ENCODE measurements at regions not wholly inside any gene's neighbourhood (a gene's known extent, or its start where the extent isn't known, plus 50 kb on each side); places are given as distances from the start of the nearest gene placed in this dataset.

DNA sequence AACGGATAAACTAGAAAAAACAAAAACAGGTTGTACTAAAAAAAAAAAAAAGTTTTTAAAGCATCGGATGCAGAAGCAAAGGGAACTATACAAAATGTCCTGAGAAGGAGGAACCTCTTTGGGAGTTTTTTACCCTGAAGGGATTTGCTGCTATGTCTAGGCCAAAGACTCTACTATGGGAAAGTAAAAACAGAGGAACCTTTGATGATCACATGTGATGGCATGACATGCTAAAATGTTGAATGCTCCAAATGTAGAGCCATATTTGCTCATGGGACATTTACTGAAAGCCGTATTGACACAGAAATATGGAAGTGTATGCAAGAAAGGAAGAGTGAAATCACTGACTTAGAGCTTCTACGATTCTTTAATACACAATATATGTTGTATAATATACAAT is 992.0 kb upstream of the ZEB2 start:
- no peak for DNase-seq

DNA sequence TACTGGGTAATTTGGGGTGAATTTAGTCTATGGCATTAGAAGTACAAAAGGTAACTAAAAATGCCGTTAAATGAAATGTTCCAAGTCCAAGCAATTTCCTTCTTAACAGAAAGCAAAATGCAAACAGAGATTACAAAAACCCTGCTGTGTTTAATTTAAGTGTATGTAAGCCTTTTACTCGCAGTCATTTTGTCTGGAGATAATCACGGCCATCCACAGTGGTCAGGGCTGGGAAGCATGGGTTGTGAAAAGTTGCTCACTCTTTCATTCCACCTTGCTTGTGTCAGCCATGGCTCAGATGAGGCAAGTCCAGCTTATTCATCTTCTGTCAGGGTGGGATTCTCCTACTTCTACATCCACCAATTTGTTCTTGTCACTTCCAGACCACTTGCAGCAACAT is 983.6 kb upstream of the ZEB2 start:
- no peak for DNase-seq

DNA sequence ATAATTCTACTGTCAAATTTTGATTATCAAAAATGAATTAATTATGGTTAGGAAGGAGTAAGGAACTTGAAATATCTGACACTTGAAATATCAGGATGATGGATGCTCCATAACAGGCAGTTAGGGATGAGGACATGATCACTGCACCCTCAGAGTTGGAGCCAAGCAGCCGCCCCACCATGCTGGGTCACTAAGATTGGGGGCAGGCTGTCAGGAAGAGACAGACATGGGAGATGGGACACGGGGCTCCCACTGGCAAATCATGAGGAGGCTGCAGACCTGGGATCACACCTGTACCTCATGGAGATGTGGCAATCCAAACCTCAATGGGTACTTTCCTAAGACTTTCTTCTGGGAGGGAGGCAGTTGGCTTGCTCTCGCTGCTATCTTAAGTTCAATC is 982.0 kb upstream of the ZEB2 start:
- no peak for DNase-seq

DNA sequence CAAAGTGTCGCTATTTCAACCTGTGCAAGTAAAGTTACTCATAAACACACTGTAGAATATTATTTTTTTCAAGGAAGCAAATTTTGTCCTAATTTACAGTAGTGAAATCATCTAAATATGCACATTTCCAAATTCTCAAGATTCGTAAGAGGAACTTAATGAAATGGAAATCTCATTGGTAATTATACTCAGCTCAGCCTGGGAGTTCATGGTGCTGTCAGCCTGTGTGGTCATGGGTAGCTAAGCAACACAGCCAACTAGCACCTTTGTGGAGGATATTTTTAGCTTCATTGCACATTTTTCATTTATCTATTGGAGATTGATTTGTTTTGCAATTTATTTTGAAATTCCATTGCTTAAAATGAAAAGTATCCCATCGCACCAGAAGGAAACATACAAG is 975.7 kb upstream of the ZEB2 start:
- no peak for DNase-seq

DNA sequence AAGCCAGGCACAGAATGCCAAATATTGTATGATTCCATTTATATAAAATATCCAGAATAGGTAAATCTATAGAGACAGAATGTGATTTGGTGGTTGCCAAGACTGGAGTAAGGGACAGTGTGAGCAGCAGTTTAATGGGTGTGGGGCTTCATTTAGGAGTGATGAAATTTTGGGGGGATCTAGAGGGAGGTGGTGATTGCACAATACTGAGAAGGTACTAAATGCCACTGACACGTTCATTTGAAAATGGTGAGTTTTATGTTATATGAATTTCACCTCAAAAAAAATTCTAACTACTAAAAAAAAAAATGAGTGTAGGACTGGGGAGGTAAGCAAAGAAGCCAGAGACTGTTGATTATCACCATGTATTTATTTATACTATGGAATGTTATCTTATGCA is 974.5 kb upstream of the ZEB2 start:
- DNase-seq: no peak

DNA sequence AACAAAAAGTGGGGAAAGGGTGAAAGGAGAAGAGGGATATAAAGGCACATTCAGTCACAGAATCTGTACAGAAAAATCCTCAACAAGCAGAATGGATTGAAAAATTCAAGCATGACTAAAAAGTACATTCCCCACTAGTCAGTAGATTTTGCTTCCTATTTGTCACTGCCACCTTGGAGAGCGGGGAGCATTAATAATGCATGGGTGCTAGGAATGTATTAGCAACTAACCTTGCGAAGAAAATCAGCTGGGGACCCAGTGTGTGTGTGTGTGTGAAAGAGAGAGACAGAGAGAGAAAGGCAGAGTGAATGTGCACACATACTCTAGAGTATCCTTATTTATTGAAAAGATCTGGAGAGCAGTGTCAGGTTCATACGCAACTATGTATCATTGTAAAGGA is 968.7 kb upstream of the ZEB2 start:
- DNase-seq: no peak

DNA sequence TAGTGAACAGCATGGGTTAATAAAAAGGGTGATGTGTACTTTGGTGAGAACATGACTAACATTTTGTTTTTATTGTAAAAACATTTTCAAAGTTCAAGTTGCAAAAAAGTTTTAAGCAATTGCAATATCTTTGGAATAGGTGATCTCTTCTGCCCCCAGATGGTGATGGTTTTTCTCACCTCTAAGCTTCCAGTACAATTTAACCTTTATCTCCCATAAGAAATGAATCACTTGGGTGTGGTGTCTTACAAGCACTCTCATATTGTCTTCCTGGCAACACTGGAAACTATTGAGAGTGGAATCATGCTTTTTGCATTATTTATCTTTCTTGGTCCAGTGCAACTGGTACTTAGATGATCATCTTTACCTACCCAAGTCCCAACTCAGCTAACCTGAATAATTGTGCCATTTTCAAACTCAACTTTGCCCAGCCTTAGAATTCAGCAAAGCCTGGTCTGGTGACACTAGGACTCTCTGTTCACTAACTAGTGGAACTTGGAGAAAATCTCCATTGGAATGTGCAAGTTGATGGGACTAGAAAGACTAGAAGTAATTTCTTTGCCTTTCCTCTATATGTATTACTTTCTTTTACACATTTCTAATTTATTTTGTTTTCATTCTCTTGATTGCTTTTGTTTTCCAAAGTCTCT is 964.7 kb upstream of the ZEB2 start:
- no peak for DNase-seq

DNA sequence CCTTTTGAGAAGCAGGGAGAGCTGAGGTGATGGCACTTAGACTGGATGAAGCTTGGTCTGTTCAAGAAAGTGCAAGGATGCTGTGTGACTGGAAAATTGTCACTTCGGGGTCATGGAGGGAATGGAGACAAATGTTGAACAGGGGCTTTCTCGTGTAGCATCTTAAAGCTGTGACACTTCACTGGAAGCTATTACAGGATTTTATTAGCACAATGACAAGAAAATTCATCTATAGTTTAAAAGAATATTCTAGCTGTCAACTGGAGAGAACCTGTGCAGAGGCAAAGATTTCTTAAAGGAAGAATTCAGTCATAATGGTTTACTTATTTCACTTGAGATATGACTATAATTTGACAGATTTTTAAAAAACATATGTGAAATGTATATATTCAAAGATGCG is 963.9 kb upstream of the ZEB2 start:
- no peak for DNase-seq

DNA sequence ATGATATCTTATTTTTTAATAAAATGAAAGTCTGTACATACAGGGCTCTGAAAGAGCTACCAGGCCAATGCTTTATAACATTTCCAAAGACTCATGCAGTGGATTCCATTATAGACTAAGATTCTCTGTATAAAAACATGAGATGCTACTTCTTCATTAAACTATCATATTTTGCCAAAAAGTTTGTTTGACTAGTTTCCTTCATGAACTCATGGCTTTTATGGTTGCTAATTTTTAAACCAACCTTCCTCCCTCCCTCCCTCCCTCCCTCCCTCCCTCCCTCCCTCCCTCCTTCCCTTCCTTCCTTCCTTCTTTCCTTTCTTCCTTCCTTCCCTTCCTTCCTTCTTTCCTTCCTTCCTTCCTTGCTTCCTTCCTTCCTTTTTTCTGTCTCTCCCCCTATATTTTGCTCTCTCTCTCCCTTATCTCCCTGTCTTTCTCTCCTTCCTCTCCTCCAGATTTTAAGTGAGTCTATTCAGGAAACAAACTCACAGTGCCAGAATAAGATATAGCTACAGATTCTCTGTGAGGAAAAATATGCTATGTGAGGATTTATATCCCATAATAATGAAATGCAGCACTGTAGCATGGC is 961.5 kb upstream of the ZEB2 start:
- no peak for DNase-seq

DNA sequence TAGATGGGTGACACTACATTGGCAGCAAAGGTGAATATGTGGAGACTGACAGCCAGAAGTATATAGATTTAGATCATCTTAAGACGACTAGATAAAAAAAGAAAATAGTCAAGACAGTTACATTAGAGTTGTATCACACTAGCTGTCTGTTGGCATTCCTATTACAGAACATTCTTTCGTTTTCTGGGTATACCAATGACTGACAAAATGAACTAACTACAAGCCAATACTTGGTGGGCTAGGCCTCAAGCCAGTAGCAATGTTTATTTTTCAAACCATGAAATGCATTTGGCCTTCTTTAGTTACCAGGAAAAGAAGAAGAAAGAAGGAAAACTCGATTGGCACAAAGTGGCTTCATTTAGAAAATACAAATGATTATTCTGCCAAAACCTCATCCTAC is 944.9 kb upstream of the ZEB2 start:
- no peak for DNase-seq

DNA sequence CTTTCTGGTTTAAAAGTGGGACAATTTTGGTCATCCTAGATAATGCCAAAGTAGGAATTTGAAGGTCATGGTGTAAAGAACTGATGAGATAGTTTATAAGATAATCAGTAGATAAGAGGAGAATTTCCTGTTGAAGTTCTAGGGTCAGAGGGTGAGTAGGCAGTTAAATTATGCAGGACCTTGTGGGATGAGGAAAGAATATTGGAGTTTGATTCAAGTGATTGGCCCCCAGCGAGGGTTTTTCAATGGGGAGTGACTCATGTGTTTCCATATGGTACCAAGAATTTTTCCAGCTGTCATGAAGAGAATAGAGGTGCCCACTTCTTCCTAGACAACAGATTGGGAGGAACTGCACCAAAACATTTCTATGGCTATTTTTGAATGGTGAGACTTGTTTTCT is 940.2 kb upstream of the ZEB2 start:
- no peak for DNase-seq

DNA sequence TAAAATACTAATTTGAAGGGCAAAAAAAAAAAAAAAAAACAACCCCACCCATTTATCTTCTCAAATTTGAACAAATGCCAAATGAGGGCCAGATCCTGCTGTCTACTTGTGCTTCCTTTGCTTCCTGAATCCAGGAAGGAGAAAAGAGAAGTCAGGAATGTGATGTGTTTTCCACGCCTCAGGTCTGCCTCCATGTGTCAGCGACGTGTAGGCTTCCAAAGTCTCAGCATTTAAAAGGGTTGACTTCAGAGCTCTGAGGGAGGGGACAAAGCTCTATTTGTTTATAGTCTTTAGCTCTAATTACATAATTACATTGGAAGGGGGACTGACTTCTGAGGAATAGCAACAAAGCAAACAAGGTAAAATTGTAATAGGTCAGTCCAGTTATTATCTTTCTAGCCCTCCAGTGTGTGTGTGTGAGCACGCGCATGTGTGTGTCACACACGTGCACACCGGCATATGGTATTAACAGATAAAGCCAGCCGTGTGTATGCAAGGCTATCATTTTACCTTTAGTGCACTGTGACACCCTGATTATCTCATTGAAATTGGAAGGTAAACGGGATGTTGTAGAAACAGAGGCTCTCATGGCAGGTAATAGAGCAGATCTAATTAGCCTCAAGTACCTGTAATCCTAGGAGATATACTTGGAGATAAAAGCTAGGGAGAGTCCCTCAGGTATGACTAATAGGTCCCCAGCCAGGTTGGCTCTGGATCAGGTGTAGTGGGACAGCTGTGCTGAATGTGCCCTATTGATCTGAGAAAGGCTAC is 911.4 kb upstream of the ZEB2 start:
- DNase-seq: peak; percentile 75

DNA sequence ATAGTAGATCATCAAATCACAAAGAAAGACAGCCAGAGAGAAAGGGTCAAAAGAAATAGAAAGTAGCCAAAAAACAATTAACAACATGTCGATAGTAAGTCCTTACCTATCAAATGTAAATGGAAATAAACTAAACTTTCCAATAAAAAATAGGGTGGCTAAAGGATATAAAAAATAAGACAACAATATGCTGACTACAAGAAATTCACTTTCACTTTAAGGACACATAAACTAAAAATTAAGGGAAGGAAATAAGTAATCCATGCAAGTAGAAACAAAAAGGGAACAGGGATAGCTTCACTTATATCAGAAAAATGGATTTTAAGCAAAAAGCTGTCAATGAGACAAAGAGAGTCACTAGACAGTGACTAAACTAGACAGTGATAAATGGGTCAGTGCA is 903.9 kb upstream of the ZEB2 start:
- DNase-seq: no peak

DNA sequence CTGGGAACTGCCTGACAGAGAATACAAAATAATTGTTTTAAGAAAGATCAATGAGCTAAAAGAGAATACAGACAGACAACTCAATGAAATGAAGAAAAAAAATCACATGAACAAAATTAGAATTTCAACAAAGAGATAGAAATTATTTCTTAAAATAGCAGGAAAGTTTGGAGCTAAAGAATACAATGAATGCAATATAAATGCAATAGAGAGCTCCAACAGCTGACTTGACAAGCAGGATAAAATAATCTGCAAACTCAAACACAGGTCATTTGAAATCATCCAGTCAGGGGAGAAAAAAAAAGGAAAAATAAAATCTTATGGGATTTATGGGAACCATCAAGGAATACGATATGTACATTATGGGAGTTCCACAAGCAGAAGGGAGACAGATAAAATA is 902.7 kb upstream of the ZEB2 start:
- DNase-seq: no peak

DNA sequence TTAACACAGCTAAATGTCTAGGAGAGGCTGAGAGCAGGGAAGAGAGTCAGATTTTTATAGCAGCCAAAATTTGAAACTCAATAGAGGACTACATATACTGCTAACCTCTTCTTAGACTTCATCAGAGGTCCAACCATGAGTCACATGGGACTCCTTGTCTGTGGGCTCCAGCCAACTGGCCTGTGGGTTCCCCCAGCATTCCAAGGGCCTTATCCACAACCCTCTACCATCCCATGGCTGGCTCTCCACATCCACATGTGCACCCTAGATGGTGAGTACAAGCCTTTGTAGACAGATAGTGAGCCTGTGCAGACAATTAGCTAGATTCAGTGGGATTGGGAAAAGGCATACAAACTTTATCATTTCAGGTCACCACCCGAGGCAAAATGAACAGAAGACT is 901.9 kb upstream of the ZEB2 start:
- no peak for DNase-seq

DNA sequence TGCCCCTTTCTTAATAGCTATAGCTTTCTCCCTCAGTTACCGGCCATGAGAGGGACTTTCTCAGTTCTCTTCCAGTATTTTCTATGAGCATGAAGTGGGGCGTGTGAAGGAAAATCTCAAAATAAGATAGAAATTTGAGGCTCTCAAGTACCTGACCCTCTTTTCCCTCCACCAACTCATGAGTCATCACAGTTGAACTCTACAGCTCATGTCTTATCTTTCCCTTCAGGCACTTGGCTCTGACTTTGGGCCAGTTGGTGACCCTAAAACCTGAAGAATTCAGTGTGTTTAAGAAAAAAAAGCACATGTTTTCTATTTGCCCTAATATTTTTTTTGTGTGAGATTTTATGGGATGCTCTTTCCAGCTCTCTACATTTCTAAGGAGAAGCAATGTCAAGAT is 896.7 kb upstream of the ZEB2 start:
- no peak for DNase-seq

DNA sequence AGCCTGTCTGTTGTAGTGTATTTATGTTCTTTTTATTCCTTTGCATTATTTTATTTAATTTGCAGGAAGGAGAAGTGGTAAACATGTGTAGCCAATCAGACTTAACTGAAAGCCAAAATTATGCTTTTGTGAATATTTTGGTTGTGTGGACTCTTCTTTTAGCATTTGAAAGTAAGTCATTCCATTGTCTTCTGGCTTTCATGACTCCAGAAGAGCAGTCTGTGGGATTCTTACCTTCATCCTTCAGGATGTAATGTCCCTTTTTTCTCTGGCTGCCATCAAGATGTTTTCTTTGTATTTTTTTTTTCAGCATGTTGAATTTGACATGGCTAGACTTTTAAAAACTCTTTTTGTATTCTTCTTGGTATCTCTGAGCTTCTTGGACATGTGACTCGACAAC is 895.2 kb upstream of the ZEB2 start:
- DNase-seq: no peak

DNA sequence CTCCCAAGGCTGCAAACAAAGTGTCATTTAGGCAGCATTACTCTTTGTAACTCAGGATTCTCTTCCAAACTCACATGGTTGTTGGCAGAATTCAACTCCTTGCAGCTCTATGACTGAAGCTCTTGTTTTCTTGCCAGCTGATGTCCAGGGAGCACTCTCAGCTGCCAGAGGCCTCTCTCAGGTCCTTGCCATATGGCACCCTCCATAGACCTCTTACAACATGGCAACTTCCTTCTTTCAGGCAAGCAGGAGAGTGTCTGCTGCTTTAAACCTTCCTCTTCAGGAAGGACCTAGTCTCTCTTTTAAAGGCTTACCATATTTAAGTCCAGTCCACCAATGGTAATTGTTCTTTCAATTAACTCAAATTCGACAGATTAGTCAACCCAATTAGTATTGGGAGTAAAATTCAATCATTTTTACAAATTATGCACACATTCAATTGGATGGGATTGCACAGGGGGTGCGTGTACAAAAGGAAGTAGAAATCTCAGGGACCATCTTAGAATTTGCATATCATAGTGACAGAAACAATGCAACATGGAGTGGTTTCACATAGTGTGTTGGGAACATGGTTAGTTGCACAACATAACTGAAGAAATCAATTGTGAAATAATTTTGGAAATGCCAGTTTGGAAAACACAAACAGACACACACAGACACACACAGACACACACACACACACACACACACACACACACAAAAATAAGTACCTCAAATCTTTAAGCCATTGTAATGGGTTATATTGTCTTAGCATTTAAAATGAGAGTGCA is 893.5 kb upstream of the ZEB2 start:
- no peak for DNase-seq

DNA sequence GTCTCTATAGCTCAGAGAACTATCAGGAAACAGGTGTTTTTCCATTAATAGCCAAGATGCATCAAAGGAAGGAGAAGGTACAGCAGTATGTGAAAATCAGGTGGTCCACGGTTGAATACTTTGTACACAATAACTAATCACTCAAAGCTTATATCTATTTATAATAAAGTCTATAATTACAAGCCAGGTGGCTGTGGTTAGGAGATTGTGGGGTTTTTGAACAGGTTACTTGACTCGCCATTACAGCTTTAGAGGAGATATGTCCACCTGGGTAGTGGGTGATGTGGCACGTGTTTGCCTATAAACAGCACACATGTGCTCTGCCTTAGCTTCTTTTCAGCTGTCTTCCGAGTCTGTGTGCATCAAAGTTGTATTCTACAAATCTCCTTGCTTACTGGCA is 892.2 kb upstream of the ZEB2 start:
- no peak for DNase-seq

DNA sequence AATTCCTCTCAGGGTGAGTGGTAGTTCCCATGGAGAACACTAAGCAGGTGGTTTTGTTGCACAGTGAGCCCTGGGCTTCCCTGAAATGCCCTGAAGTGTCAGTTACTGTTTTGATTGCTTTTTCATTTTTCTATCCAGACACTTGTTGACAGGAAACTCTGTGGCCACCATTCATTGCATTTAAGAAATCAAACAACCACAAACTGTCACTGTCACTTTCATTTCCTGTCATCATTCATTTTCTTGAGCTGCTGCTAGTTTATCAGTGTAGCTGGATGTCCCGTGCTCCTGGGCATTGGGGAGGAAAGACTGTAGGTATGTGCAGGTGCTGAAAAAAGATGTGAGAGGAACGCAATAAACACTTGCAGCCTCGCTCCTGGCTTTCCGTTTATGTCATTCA is 891.6 kb upstream of the ZEB2 start:
- no peak for DNase-seq

DNA sequence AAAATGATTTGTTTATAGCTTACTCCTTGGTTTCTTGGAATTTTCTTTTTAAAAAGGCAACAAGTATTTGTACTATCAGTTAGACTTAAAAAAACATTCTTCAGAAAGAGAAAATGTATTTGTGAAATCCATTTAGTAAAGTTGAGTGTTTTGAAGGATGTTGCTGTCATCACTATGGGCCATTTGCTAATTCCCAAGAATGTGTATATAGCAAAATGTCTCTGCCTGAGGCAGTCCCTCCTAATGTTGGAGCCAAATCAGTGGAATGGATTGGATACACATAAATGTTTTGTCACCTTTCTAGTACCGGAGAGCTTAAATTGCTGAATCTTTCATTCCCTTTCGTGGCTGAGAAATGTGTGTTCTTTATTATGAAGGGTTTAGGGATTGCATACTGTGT is 890.2 kb upstream of the ZEB2 start:
- DNase-seq: no peak

DNA sequence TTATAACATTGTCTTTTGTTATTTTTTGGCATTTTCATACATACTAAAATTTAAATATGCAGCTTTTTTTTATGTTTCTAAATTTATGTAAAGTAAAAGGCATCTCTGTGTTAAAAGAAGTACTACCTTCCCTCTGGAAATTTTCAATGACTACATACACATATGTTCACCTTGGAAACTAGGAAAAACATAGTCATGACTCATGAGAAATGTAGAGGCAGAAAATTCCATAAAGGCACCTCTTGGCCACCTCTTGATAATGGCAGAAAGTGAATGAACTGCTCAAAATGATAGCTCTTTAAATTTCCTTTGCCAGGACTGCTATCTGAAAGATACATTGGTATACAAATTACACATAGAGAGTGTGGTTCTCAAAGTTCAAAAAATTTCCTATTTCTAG is 889.1 kb upstream of the ZEB2 start:
- DNase-seq: no peak

DNA sequence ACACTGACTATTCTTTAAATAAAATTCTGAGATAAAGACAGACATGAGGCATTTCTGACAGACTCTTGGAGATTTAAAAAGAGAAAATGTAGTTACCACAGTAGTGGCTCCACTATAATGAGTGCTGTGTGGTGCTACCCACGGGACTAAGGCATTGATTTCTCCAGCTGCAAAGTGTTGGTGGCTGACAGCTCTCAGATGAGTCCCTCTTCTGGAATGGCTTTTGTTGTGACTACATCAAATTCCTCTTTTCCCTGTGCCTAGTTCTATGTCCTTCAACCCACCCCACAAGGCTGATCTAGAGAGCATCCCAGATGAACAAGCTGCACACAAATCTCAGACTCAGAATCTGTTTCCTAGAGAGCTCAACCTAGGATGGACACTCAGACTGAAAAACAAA is 884.8 kb upstream of the ZEB2 start:
- DNase-seq: no peak

DNA sequence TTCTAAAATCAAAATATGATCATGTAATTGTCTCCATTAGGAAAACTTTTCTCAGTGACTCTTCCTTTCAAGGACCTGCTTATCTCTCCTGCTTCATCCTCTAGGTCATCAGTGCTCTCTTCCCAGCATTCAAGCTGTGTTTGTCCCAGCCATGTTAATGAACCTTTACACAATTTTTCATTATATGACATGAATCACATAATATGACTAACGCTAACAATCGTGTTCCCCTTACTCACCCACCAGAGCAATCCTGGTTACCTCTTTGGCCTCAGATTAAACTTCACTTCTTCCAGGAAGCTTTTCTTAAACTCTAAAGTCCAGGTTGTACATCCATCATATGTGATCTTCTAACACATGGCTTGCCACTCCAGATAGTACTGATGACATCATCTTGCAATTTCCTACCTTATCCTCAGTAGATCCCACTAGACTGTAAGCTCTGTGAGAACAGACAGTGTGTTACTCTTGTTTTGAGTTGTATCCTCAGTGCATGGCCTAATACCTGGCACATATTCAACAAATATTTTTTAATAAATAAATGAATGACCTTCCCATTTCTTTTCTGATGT is 882.9 kb upstream of the ZEB2 start:
- no peak for DNase-seq

All from islet precursor cell (in vitro differentiated cells).